WTC11 (cell line): ENCODE measurements at regions not wholly inside any gene's neighbourhood (a gene's known extent, or its start where the extent isn't known, plus 50 kb on each side); places are given as distances from the start of the nearest gene placed in this dataset.
A peak's percentile ranks its signal among the peaks of the same experiment; 100 is the strongest.

Experiments used
- ATAC-seq: fragments of 200-7000 bp; cut with Tn5 transposase; 2 replicates; pipeline ENCODE4 v1.10.0; 2021; ENCODE audit warnings: mild to moderate bottlenecking, moderate library complexity
- CTCF ChIA-PET: fragments of 300-600 bp; sonication (Branson Sonifier 250); formaldehyde crosslinking; loops from one replicate; lab custom pipeline; 2021; ENCODE audit warnings: antibody characterized with exemption; lab: Charles Lee
- POLR2A ChIA-PET: fragments of 350-600 bp; sonication (Branson Sonifier 250); formaldehyde crosslinking; loops from one replicate; lab custom pipeline; 2021; ENCODE audit warnings: antibody characterized with exemption; lab: Charles Lee
- DNase-seq: peaks from one replicate; pipeline ENCODE4 v3.0.0; 2021; ENCODE audit warnings: low spot score
- H3K27ac Mint-ChIP-seq: 2 replicates; pipeline ENCODE4 v1.8.0; 2021; ENCODE audit warnings: mixed read lengths
- H3K27me3 Mint-ChIP-seq: 2 replicates; pipeline ENCODE4 v1.8.0; 2021; ENCODE audit warnings: low read depth, mild to moderate bottlenecking, moderate library complexity, mixed read lengths
- H3K36me3 Mint-ChIP-seq: 2 replicates; pipeline ENCODE4 v1.8.0; 2021; ENCODE audit warnings: mixed read lengths
- H3K4me1 Mint-ChIP-seq: 2 replicates; pipeline ENCODE4 v1.8.0; 2022; ENCODE audit warnings: mixed read lengths
- H3K4me3 Mint-ChIP-seq: 2 replicates; pipeline ENCODE4 v1.8.0; 2021; ENCODE audit warnings: mild to moderate bottlenecking, moderate library complexity, mixed read lengths
- H3K9me3 Mint-ChIP-seq: 2 replicates; pipeline ENCODE4 v1.8.0; 2021; ENCODE audit warnings: mixed read lengths
- ATF3 ChIP-seq: sonication (generic); formaldehyde crosslinking; conservative IDR thresholded peaks from 2 replicates; pipeline ENCODE4 v1.8.1; 2022; ENCODE audit warnings: mild to moderate bottlenecking, missing genetic modification reagents
- CTCF ChIP-seq: fragments of 200-600 bp; IDR thresholded peaks from 2 replicates; pipeline ENCODE4 v1.8.0; 2022; ENCODE audit warnings: antibody characterized with exemption
- ELF4 ChIP-seq: sonication (generic); formaldehyde crosslinking; IDR thresholded peaks from 2 replicates; pipeline ENCODE4 v1.8.1; 2022; ENCODE audit warnings: low read depth, mild to moderate bottlenecking, moderate library complexity, missing genetic modification reagents
- EMX1 ChIP-seq: fragments of 250-450 bp; sonication (Bioruptor Pico); IDR thresholded peaks from 2 replicates; pipeline ENCODE4 v1.8.0; 2021; ENCODE audit warnings: mild to moderate bottlenecking
- ERG ChIP-seq: fragments of 250-450 bp; sonication (Bioruptor Pico); IDR thresholded peaks from 2 replicates; pipeline ENCODE4 v1.8.0; 2021; ENCODE audit warnings: mild to moderate bottlenecking
- ETV6 ChIP-seq: sonication (generic); formaldehyde crosslinking; IDR thresholded peaks from 2 replicates; pipeline ENCODE4 v1.8.1; 2022; ENCODE audit warnings: mild to moderate bottlenecking, missing genetic modification reagents
- FOXP4 ChIP-seq: sonication (generic); formaldehyde crosslinking; IDR thresholded peaks from 2 replicates; pipeline ENCODE4 v1.8.0; 2022; ENCODE audit warnings: mild to moderate bottlenecking, missing genetic modification reagents
- HMGA2 ChIP-seq: fragments of 250-450 bp; sonication (Bioruptor Pico); IDR thresholded peaks from 2 replicates; pipeline ENCODE4 v1.4.0; 2021; ENCODE audit warnings: mild to moderate bottlenecking, moderate library complexity
- HMGXB4 ChIP-seq: sonication (generic); formaldehyde crosslinking; IDR thresholded peaks from 2 replicates; pipeline ENCODE4 v1.8.1; 2023; ENCODE audit warnings: mild to moderate bottlenecking, moderate library complexity, missing genetic modification reagents
- JUN ChIP-seq: sonication (generic); formaldehyde crosslinking; IDR thresholded peaks from 2 replicates; pipeline ENCODE4 v1.8.0; 2023; ENCODE audit warnings: mild to moderate bottlenecking, missing genetic modification reagents
- MLX ChIP-seq: sonication (generic); formaldehyde crosslinking; IDR thresholded peaks from 2 replicates; pipeline ENCODE4 v1.8.1; 2023; ENCODE audit warnings: mild to moderate bottlenecking, missing genetic modification reagents, moderate library complexity
- MYBL2 ChIP-seq: sonication (generic); formaldehyde crosslinking; IDR thresholded peaks from 2 replicates; pipeline ENCODE4 v1.8.1; 2023; ENCODE audit warnings: mild to moderate bottlenecking, moderate library complexity, missing genetic modification reagents
- NFE2L1 ChIP-seq: sonication (generic); formaldehyde crosslinking; IDR thresholded peaks from 2 replicates; pipeline ENCODE4 v1.8.1; 2023; ENCODE audit warnings: missing genetic modification reagents
- NR2C2 ChIP-seq: sonication (generic); formaldehyde crosslinking; IDR thresholded peaks from 2 replicates; pipeline ENCODE4 v1.8.0; 2022; ENCODE audit warnings: mild to moderate bottlenecking, missing genetic modification reagents
- OVOL2 ChIP-seq: fragments of 250-450 bp; sonication (Bioruptor Pico); IDR thresholded peaks from 2 replicates; pipeline ENCODE4 v1.9.0; 2021; ENCODE audit warnings: mild to moderate bottlenecking, borderline replicate concordance
- USF2 ChIP-seq: sonication (generic); formaldehyde crosslinking; IDR thresholded peaks from 2 replicates; pipeline ENCODE4 v1.8.1; 2023; ENCODE audit warnings: mild to moderate bottlenecking, missing genetic modification reagents, moderate library complexity
- ZBTB21 ChIP-seq: sonication (generic); formaldehyde crosslinking; IDR thresholded peaks from 2 replicates; pipeline ENCODE4 v1.8.1; 2023; ENCODE audit warnings: mild to moderate bottlenecking, missing genetic modification reagents, borderline replicate concordance
- ZNF532 ChIP-seq: fragments of 250-450 bp; sonication (Bioruptor Pico); IDR thresholded peaks from 2 replicates; pipeline ENCODE4 v1.9.0; 2021; ENCODE audit warnings: mild to moderate bottlenecking, borderline replicate concordance
- ZNF671 ChIP-seq: fragments of 250-450 bp; sonication (Bioruptor Pico); IDR thresholded peaks from 2 replicates; pipeline ENCODE4 v1.8.0; 2021; ENCODE audit warnings: mild to moderate bottlenecking

GRCh38 chr4:188430384-188430783 lies 291.1 kb downstream of the TRIML1 start (continued):
- no peak for TF ChIP-seq ZNF532 (CRISPR knock-in tag)
- TF ChIP-seq ZNF671, result no peak
- no peak for TF ChIP-seq HMGA2
- TF ChIP-seq ATF3 (CRISPR knock-in tag), result no peak
- TF ChIP-seq NR2C2 (CRISPR knock-in tag), result no peak
- TF ChIP-seq ETV6 (CRISPR knock-in tag), result no peak

GRCh38 chr4:188432328-188432727 lies 293.1 kb downstream of the TRIML1 start:
- peaks cover 7% of the 10 kb centered on the region for H3K9me3 Mint-ChIP-seq
- no peak for DNase-seq
- TF ChIP-seq NFE2L1 (CRISPR knock-in tag), result peak; percentile 72; the same call in 1 of the 2 replicates
- no peak for TF ChIP-seq FOXP4 (CRISPR knock-in tag)
- TF ChIP-seq, all 79 proteins: peak for 1
- CTCF ChIA-PET, result interaction anchor here (1.1 kb wide), 1 partner anchor 26 kb away, joined by 3 read pairs; no protein-coding TSS in a partner anchor
- H3K27ac Mint-ChIP-seq, result peak overlapping the region; percentile 9; the same call in 1 of the 2 replicates
- H3K36me3 Mint-ChIP-seq, result no peaks in the 10 kb centered on the region
- H3K4me1 Mint-ChIP-seq, result peaks cover 70% of the 10 kb centered on the region
- H3K4me3 Mint-ChIP-seq, result no peak overlapping the region
- no peak for ATAC-seq
- POLR2A ChIA-PET, result no interaction called here
- no peaks in the 10 kb centered on the region for H3K27me3 Mint-ChIP-seq

GRCh38 chr4:188433741-188434315 lies 294.6 kb downstream of the TRIML1 start:
- peaks cover 71% of the 10 kb centered on the region for H3K4me1 Mint-ChIP-seq
- CTCF ChIA-PET, result no interaction called here
- no peaks in the 10 kb centered on the region for H3K27me3 Mint-ChIP-seq
- POLR2A ChIA-PET, result no interaction called here
- peak overlapping the region; percentile 51; the same call in 1 of the 2 replicates for H3K27ac Mint-ChIP-seq
- H3K4me3 Mint-ChIP-seq, result no peak overlapping the region
- H3K9me3 Mint-ChIP-seq, result peaks cover 7% of the 10 kb centered on the region
- no peak for TF ChIP-seq NR2C2 (CRISPR knock-in tag)
- no peak for TF ChIP-seq MLX
- TF ChIP-seq HMGA2, result no peak
- no peak for TF ChIP-seq MYBL2
- no peak for TF ChIP-seq JUN (CRISPR knock-in tag)
- no peak for TF ChIP-seq OVOL2 (CRISPR knock-in tag)
- no peak for TF ChIP-seq HMGXB4 (CRISPR knock-in tag)
- TF ChIP-seq CTCF, result no peak
- no peak for TF ChIP-seq EMX1
- no peak for TF ChIP-seq ZBTB21 (CRISPR knock-in tag)
- no peak for TF ChIP-seq ERG (CRISPR knock-in tag)
- TF ChIP-seq ELF4 (CRISPR knock-in tag), result no peak
- no peak for TF ChIP-seq USF2 (CRISPR knock-in tag)
- no peaks in the 10 kb centered on the region for H3K36me3 Mint-ChIP-seq
- DNase-seq, result no peak
- ATAC-seq, result no peak
